Suprapubic skin (tissue), 4 donors: ENCODE measurements at regions not wholly inside any gene's neighbourhood (a gene's known extent, or its start where the extent isn't known, plus 50 kb on each side); places are given as distances from the start of the nearest gene placed in this dataset.

ENCODE experiments used
- DNase-seq, 2 donors: peaks; one replicate each; pipeline ENCODE4 v3.0.0-alpha.2; 2019; ENCODE audit warnings: low spot score in 2 of 2
- H3K27ac ChIP-seq: fragments of 200-600 bp; sonication (generic); one replicate; pipeline ENCODE4 v1.5.1; 2019
- H3K27me3 ChIP-seq: fragments of 200-600 bp; sonication (generic); one replicate; pipeline ENCODE4 v1.5.1; 2019
- H3K36me3 ChIP-seq: fragments of 200-600 bp; sonication (generic); one replicate; pipeline ENCODE4 v1.5.1; 2019
- H3K4me1 ChIP-seq: fragments of 200-600 bp; sonication (generic); one replicate; pipeline ENCODE4 v1.5.1; 2019
- H3K4me3 ChIP-seq: fragments of 200-600 bp; sonication (generic); one replicate; pipeline ENCODE4 v1.5.1; 2019; ENCODE audit warnings: mild to moderate bottlenecking
- H3K9me3 ChIP-seq: fragments of 200-600 bp; sonication (generic); one replicate; pipeline ENCODE4 v1.5.1; 2019
- EP300 ChIP-seq: sonication (generic); formaldehyde crosslinking; IDR thresholded peaks from one replicate; pipeline ENCODE4 v1.6.1; 2017; ENCODE audit warnings: antibody characterized with exemption
- POLR2A ChIP-seq, 2 donors: fragments of 450-650 bp; IDR thresholded peaks; one replicate each; pipeline ENCODE4 v1.6.1; 2017; ENCODE audit warnings: antibody characterized with exemption in 2 of 2, mild to moderate bottlenecking in 2 of 2, moderate library complexity in 2 of 2
- POLR2AphosphoS5 ChIP-seq, 3 donors: sonication (generic); formaldehyde crosslinking; IDR thresholded peaks; one replicate each; pipeline ENCODE4 v1.6.1; 2017; ENCODE audit warnings: antibody characterized with exemption in 3 of 3
- WGBS: methylation state at CpG from one replicate; pipeline ENCODE4 v1.1.5; 2018; 5-methylcytosine and 5-hydroxymethylcytosine counted together
- TF ChIP-seq, protein P1 (sequence below), 2 donors: fragments of 200-600 bp in 1 of 2; fragments of 450-650 bp in 1 of 2; sonication (generic) in 1 of 2; IDR thresholded peaks; one replicate each; pipeline ENCODE4 v1.5.1; 2016 to 2019; ENCODE audit warnings: antibody characterized with exemption in 2 of 2, mild to moderate bottlenecking in 1 of 2, moderate library complexity in 1 of 2

DNA sequence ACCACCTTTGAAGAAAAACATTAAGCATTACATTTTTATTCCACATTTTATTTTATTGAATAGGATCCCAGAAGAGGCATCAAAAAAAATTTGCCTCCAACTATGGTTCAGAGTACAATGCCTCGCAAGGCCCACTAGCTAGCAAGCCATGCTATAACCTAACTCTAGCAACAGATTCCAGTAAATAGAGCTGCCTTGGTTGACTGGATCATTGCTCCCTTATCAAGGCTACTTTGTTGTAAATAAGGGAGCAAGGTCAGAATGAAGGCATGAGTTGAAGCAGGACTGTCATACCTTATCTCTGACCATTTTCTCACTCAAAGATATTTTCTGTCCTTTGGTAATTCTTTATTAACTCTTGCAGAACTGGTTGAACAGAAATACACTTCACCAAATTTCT is 672.6 kb downstream of the EPHA4 start:
- TF ChIP-seq POLR2AphosphoS5 (IDR thresholded peaks at IDR 0.05) (no peak), POLR2A (IDR thresholded peaks at IDR 0.05) (no peak), EP300 (no peak)
- TF ChIP-seq, protein P1, sequence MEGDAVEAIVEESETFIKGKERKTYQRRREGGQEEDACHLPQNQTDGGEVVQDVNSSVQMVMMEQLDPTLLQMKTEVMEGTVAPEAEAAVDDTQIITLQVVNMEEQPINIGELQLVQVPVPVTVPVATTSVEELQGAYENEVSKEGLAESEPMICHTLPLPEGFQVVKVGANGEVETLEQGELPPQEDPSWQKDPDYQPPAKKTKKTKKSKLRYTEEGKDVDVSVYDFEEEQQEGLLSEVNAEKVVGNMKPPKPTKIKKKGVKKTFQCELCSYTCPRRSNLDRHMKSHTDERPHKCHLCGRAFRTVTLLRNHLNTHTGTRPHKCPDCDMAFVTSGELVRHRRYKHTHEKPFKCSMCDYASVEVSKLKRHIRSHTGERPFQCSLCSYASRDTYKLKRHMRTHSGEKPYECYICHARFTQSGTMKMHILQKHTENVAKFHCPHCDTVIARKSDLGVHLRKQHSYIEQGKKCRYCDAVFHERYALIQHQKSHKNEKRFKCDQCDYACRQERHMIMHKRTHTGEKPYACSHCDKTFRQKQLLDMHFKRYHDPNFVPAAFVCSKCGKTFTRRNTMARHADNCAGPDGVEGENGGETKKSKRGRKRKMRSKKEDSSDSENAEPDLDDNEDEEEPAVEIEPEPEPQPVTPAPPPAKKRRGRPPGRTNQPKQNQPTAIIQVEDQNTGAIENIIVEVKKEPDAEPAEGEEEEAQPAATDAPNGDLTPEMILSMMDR (IDR thresholded peaks at IDR 0.05) = no peak
- Histone ChIP-seq H3K27ac (no peak overlapping the region), H3K4me1 (no peaks in the 10 kb centered on the region), H3K4me3 (no peak overlapping the region), H3K36me3 (no peaks in the 10 kb centered on the region), H3K27me3 (no peaks in the 10 kb centered on the region), H3K9me3 (no peaks in the 10 kb centered on the region)
- no peak for DNase-seq
- WGBS = 90% methylated on average over 1 of the region's 1 CpG

DNA sequence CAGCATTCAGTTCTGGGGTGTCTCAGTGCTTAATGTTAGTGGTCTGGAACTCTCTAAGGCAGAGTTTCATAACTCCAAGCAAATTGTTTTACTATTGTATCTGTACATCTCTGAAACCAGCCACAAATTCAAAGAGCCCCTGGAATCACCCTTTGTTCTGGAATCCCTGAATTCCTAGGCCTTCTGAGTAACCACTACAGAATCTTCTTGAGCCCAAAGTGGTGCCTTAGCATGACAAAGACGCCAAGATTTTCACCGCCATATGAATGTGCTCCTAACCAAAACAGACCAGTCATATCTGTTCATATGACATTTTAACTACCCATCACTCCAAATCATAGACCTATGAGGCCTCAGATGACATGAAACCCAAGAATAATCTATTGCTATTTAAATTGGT is 668.1 kb downstream of the EPHA4 start:
- 97% methylated on average over 2 of the region's 2 CpGs for WGBS

DNA sequence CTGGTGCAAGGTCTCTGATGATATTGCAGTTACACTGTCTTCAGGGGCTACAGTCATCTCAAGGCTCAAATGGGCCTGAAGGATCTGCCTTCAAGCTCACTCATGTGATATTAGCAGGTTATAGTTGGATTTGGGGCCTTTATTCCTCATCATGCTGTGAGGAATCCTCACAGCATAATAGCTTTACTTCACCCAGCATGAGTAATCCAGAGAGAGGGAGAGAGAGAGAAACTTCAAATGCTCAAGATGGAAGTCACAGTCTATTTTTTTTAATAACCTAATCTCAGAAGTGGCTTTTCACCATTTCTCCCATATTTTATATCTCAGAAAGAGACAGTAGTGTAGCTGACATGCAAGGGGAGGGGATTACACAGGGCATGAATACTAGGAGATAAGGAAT is 658.7 kb downstream of the EPHA4 start:
- no peak for DNase-seq

More for the DNA sequence above, 668.1 kb downstream of the EPHA4 start:
- Histone ChIP-seq H3K4me3 (no peak overlapping the region), H3K36me3 (no peaks in the 10 kb centered on the region), H3K27ac (no peak overlapping the region), H3K9me3 (no peaks in the 10 kb centered on the region), H3K4me1 (no peaks in the 10 kb centered on the region), H3K27me3 (no peaks in the 10 kb centered on the region)
- DNase-seq = no peak
- TF ChIP-seq EP300 (no peak), POLR2AphosphoS5 (IDR thresholded peaks at IDR 0.05) (no peak), POLR2A (IDR thresholded peaks at IDR 0.05) (no peak)
- TF ChIP-seq, protein P1 (IDR thresholded peaks at IDR 0.05) = no peak

DNA sequence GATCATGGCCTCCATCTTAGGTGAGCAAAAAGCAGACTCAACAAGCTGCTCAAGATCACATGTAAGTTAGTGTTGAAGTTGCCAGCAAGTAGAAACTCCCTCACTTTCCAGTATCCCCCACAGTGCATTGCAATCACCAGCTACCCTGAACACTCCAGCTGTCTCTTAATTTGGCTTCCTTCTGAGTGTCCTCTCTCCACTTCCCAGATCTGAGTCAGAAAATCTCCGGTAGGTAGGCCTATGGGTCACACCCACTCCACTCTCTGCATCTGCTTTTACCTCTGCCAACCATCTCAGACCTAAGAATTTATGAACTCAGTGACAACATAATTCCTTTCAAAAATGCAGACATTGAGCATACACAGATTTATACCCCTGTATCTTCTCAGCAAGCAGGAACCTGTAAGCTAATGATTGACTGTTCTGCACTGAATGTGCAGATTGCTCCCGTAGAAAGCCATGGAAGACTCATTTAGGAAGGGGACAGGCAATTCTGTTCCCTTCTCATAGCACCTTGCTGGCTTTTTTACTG is 656.9 kb downstream of the EPHA4 start:
- Histone ChIP-seq H3K4me3 (no peak overlapping the region), H3K9me3 (no peaks in the 10 kb centered on the region), H3K4me1 (no peaks in the 10 kb centered on the region), H3K36me3 (no peaks in the 10 kb centered on the region), H3K27me3 (no peaks in the 10 kb centered on the region), H3K27ac (no peak overlapping the region)
- TF ChIP-seq POLR2AphosphoS5 (IDR thresholded peaks at IDR 0.05) (no peak), EP300 (no peak), POLR2A (IDR thresholded peaks at IDR 0.05) (no peak)
- TF ChIP-seq, protein P1 (IDR thresholded peaks at IDR 0.05) = no peak
- WGBS = 42% methylated on average over 2 of the region's 2 CpGs
- no peak for DNase-seq

More for the DNA sequence above, 658.7 kb downstream of the EPHA4 start:
- Histone ChIP-seq H3K27ac (no peak overlapping the region), H3K27me3 (no peaks in the 10 kb centered on the region), H3K9me3 (no peaks in the 10 kb centered on the region), H3K4me1 (no peaks in the 10 kb centered on the region), H3K36me3 (no peaks in the 10 kb centered on the region), H3K4me3 (no peak overlapping the region)
- TF ChIP-seq POLR2A (IDR thresholded peaks at IDR 0.05) (no peak), POLR2AphosphoS5 (IDR thresholded peaks at IDR 0.05) (no peak), EP300 (no peak)
- TF ChIP-seq, protein P1 (IDR thresholded peaks at IDR 0.05) = no peak

DNA sequence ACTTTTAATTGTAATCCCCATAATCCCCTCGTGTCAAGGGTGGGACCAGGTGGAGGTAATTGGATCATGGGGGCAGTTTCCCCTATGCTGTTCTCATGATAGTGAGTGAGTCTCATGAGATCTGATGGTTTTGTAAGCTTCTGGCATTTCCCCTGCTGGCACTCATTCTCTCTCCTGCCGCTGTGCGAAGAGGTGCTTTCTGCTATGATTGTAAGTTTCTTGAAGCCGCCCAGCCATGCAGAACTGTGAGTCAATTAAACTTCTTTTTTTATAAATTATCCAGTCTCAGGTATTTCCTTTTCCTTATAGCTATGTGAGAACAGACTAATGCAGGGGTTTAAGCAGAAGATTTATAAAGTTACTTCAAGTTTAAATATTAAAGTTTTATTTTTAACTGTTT is 655.2 kb downstream of the EPHA4 start:
- H3K4me1 ChIP-seq = no peaks in the 10 kb centered on the region
- H3K27me3 ChIP-seq = no peaks in the 10 kb centered on the region
- no peak for TF ChIP-seq POLR2AphosphoS5 (IDR thresholded peaks at IDR 0.05)
- TF ChIP-seq, protein P1 (IDR thresholded peaks at IDR 0.05) = no peak
- no peak for TF ChIP-seq EP300
- no peak for TF ChIP-seq POLR2A (IDR thresholded peaks at IDR 0.05)
- DNase-seq = no peak
- H3K36me3 ChIP-seq = no peaks in the 10 kb centered on the region
- no peak overlapping the region for H3K27ac ChIP-seq
- WGBS = 92% methylated on average over 4 of the region's 4 CpGs
- H3K9me3 ChIP-seq = no peaks in the 10 kb centered on the region
- H3K4me3 ChIP-seq = no peak overlapping the region
